Effector memory CD4-positive, alpha-beta T cell (primary cell): ENCODE measurements at regions not wholly inside any gene's neighbourhood (a gene's known extent, or its start where the extent isn't known, plus 50 kb on each side); places are given as distances from the start of the nearest gene placed in this dataset.
"Not testable (repeated sequence)": the region's sequence is repeated elsewhere in the genome, so short reads cannot be mapped to it uniquely, and the experiment has no call there.

Experiments
- DNase-seq, 3 donors: peaks; one replicate each; pipeline ENCODE4 v3.0.0-alpha.2; 2020
- H3K27ac ChIP-seq: 2 replicates; pipeline ENCODE4 v1.7.0; 2013; ENCODE audit warnings: mild to moderate bottlenecking, low read length, moderate library complexity; ENCODE audit not compliant: insufficient read depth, poor library complexity, severe bottlenecking
- H3K27me3 ChIP-seq: replicated peaks from 2 replicates; pipeline ENCODE4 v1.7.0; 2013; ENCODE audit warnings: mild to moderate bottlenecking, low read length; ENCODE audit not compliant: insufficient read depth, control insufficient read depth, poor library complexity, severe bottlenecking
- H3K36me3 ChIP-seq: 2 replicates; pipeline ENCODE4 v1.7.0; 2013; ENCODE audit warnings: mild to moderate bottlenecking, low read length, moderate library complexity; ENCODE audit not compliant: control insufficient read depth, insufficient read depth
- H3K4me1 ChIP-seq: 2 replicates; pipeline ENCODE4 v1.7.0; 2013; ENCODE audit warnings: low read length, mild to moderate bottlenecking; ENCODE audit not compliant: control insufficient read depth, insufficient read depth, poor library complexity, severe bottlenecking
- H3K4me3 ChIP-seq: 2 replicates; pipeline ENCODE4 v1.7.0; 2013; ENCODE audit warnings: low read length, low read depth, mild to moderate bottlenecking; ENCODE audit not compliant: insufficient read depth, poor library complexity, severe bottlenecking
- H3K9me3 ChIP-seq: 2 replicates; pipeline ENCODE4 v1.7.0; 2013; ENCODE audit warnings: mild to moderate bottlenecking, low read length, moderate library complexity; ENCODE audit not compliant: control insufficient read depth

GRCh38 chr4:23083391-23083790 lies 390.7 kb downstream of the GBA3 start:
- H3K27ac ChIP-seq, result no peak overlapping the region
- H3K9me3 ChIP-seq, result no peaks in the 10 kb centered on the region
- H3K27me3 ChIP-seq, result no peaks in the 10 kb centered on the region
- no peaks in the 10 kb centered on the region for H3K4me1 ChIP-seq
- DNase-seq, result no peak
- no peaks in the 10 kb centered on the region for H3K36me3 ChIP-seq
- H3K4me3 ChIP-seq, result no peak overlapping the region

GRCh38 chr4:23080171-23080570 lies 387.4 kb downstream of the GBA3 start:
- DNase-seq, H3K4me3 ChIP-seq, H3K9me3 ChIP-seq, H3K27ac ChIP-seq, H3K27me3 ChIP-seq, H3K4me1 ChIP-seq, H3K36me3 ChIP-seq: not testable (repeated sequence)

DNA sequence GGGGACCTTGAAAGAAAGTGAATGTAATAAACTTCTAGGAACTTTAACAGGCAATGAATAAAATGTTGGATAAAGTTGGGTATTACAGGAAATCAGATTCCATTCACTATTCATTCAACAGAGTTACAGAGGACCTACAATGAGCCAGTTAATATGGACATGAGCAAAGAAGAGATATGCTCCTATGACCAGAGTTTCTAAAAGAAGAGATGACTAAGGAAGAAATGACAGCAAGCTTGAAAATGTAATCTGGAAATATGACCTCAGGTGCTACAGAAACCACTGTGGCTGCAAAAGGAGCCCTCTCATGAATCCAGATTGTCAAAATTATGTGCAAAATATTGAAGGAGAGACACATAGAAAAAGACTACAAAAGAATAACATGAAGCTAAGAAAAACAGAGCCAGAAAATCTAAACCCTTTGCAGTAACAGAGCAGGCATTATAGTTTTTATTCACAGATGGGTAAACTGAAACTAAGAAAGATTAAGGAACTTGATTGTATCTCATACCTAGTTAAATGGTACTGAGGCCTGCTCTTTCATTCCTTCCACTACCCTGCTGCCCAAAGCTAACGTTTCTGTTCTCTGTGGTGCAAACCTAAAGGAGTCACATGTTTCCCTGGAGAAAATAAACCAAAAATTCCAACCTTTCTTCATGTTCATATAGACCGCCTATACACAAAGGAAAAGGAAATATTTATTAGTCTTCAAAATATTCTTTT lies 378.3 kb downstream of the GBA3 start:
- no peak overlapping the region for H3K4me3 ChIP-seq
- H3K36me3 ChIP-seq, result no peaks in the 10 kb centered on the region

DNA sequence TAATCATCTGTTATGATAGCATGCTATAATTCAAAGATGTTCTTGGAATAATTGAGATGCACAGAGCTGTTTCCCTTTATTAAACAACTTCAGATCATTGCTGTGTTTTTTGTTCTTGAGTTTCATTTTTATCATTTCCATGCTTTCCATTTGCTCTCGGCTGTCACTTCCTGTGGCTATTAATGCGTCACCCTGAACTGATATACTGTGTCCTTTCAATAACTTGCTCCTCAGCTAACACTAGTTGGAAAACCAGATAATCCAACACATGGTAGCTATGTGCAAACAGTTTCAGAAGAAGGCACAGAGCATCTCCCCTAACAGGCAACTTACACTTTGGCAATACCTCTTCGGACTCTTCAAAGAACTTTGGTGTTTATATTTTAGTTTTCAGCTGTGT lies 376.0 kb downstream of the GBA3 start:
- Histone ChIP-seq H3K4me3 (no peak overlapping the region), H3K27ac (no peak overlapping the region), H3K4me1 (no peaks in the 10 kb centered on the region), H3K27me3 (no peaks in the 10 kb centered on the region), H3K9me3 (no peaks in the 10 kb centered on the region), H3K36me3 (no peaks in the 10 kb centered on the region)
- DNase-seq, result no peak

More for the DNA sequence above, 378.3 kb downstream of the GBA3 start:
- no peak overlapping the region for H3K27ac ChIP-seq
- DNase-seq, result no peak
- H3K9me3 ChIP-seq, result no peaks in the 10 kb centered on the region
- no peaks in the 10 kb centered on the region for H3K4me1 ChIP-seq
- no peaks in the 10 kb centered on the region for H3K27me3 ChIP-seq

DNA sequence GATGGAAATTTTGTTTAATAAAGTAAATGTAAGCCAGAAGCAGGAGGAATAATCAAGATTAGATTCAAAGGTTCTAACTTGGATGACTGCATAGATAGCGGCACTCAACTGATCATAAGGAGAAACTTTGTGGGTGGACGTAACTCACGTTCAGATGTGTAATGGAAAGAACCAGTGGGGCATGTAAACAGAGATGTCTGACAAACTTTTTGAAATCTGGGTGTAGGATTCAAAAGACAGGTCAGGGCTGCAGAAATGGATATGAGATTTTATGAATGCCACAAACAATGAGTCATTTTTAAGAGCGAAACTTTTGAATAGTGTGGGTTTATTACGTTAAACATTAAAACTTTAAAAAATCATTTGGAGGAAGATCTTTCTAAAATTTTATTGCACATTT lies 375.6 kb downstream of the GBA3 start:
- Histone ChIP-seq H3K36me3 (no peaks in the 10 kb centered on the region), H3K4me1 (no peaks in the 10 kb centered on the region), H3K4me3 (no peak overlapping the region), H3K27ac (no peak overlapping the region), H3K27me3 (no peaks in the 10 kb centered on the region), H3K9me3 (no peaks in the 10 kb centered on the region)
- DNase-seq, result no peak

- Histone ChIP-seq H3K4me1 (no peaks in the 10 kb centered on the region), H3K9me3 (no peaks in the 10 kb centered on the region), H3K27ac (no peak overlapping the region), H3K27me3 (no peaks in the 10 kb centered on the region), H3K36me3 (no peaks in the 10 kb centered on the region), H3K4me3 (no peak overlapping the region)
- no peak for DNase-seq
These were observed 369.5 kb downstream of the GBA3 start for GRCh38 chr4:23062188-23062587.

DNA sequence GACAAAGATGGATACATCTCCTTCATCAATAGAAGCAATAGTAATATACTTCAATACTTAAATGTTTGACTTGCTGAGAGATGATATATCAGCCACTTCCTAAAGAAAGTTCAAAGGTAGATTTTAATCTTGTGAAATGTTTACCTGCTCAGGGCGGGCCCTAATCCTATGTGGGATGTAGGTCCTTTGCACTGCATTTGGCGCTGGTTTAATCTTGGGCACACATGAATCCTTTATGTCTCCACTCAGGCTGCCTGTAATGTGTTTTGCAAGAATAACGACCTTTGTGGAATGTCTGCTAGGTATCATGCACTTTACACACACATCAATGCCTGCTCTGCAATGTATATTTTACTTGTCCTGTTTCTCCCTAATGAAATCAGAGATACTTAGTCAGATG lies 368.7 kb downstream of the GBA3 start:
- H3K9me3 ChIP-seq, result no peaks in the 10 kb centered on the region
- H3K4me1 ChIP-seq, result no peaks in the 10 kb centered on the region
- no peaks in the 10 kb centered on the region for H3K36me3 ChIP-seq
- DNase-seq, result no peak
- H3K27ac ChIP-seq, result no peak overlapping the region
- H3K27me3 ChIP-seq, result no peaks in the 10 kb centered on the region
- H3K4me3 ChIP-seq, result no peak overlapping the region

GRCh38 chr4:23060776-23061175 lies 368.0 kb downstream of the GBA3 start:
- no peaks in the 10 kb centered on the region for H3K27me3 ChIP-seq
- H3K4me1 ChIP-seq, result no peaks in the 10 kb centered on the region
- DNase-seq, result no peak
- no peak overlapping the region for H3K4me3 ChIP-seq
- H3K9me3 ChIP-seq, result no peaks in the 10 kb centered on the region
- H3K36me3 ChIP-seq, result no peaks in the 10 kb centered on the region
- no peak overlapping the region for H3K27ac ChIP-seq

- Histone ChIP-seq H3K4me3 (no peak overlapping the region), H3K4me1 (no peaks in the 10 kb centered on the region), H3K27ac (no peak overlapping the region), H3K9me3 (no peaks in the 10 kb centered on the region), H3K27me3 (no peaks in the 10 kb centered on the region), H3K36me3 (no peaks in the 10 kb centered on the region)
- no peak for DNase-seq
These were observed 365.5 kb downstream of the GBA3 start for GRCh38 chr4:23058165-23058776.

- Histone ChIP-seq H3K9me3 (no peaks in the 10 kb centered on the region), H3K27me3 (no peaks in the 10 kb centered on the region), H3K4me3 (no peak overlapping the region), H3K36me3 (no peaks in the 10 kb centered on the region), H3K4me1 (no peaks in the 10 kb centered on the region), H3K27ac (no peak overlapping the region)
- DNase-seq, result no peak
These were observed 348.8 kb downstream of the GBA3 start for GRCh38 chr4:23041501-23041900.
